Adrenal gland (tissue), 5 donors: ENCODE measurements at regions not wholly inside any gene's neighbourhood (a gene's known extent, or its start where the extent isn't known, plus 50 kb on each side); places are given as distances from the start of the nearest gene placed in this dataset.

Source experiments
- POLR2A ChIP-seq, 2 donors: fragments of 450-650 bp; IDR thresholded peaks; one replicate each; pipeline ENCODE4 v1.6.1; 2017; ENCODE audit warnings: antibody characterized with exemption in 2 of 2, mild to moderate bottlenecking in 2 of 2, moderate library complexity in 1 of 2
- TF ChIP-seq, protein P1 (sequence below), 6 experiments: fragments of 450-650 bp in 4 of 6; fragments of 200-600 bp in 2 of 6; sonication (generic) in 1 of 6; IDR thresholded peaks; 1 replicate in 5 of 6; 2 replicates in 1 of 6; pipeline versions ENCODE4 v1.5.1 to v1.8.0; 2016 to 2021; ENCODE audit warnings: antibody characterized with exemption in 6 of 6, mild to moderate bottlenecking in 2 of 6, moderate library complexity in 1 of 6
- donor health status: DM: no; HTN: no; CAD: no.

DNA sequence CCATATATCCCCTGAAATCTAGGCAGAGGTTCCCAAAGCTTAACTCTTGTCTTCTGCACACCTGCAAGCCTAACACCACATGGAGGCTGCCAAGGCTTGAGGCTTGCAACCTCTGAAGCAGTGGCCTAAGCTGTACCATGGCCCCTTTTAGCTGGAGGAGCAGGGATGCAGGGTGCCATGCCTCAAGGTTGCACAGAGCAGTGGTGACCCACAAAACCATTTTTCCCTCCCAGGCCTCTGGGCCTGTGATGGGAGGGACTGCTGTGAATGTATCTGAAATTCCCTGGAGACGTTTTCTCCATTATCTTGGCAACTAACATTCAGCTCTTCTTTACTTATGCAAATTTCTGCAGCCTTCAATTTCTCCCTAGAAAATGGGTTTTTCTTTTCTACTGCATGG lies 210.0 kb upstream of the KITLG start:
- TF ChIP-seq, protein P1, sequence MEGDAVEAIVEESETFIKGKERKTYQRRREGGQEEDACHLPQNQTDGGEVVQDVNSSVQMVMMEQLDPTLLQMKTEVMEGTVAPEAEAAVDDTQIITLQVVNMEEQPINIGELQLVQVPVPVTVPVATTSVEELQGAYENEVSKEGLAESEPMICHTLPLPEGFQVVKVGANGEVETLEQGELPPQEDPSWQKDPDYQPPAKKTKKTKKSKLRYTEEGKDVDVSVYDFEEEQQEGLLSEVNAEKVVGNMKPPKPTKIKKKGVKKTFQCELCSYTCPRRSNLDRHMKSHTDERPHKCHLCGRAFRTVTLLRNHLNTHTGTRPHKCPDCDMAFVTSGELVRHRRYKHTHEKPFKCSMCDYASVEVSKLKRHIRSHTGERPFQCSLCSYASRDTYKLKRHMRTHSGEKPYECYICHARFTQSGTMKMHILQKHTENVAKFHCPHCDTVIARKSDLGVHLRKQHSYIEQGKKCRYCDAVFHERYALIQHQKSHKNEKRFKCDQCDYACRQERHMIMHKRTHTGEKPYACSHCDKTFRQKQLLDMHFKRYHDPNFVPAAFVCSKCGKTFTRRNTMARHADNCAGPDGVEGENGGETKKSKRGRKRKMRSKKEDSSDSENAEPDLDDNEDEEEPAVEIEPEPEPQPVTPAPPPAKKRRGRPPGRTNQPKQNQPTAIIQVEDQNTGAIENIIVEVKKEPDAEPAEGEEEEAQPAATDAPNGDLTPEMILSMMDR (IDR thresholded peaks at IDR 0.05) = no peak
- no peak for TF ChIP-seq POLR2A (IDR thresholded peaks at IDR 0.05)
